K562 (cell line): ENCODE measurements at regions not wholly inside any gene's neighbourhood (a gene's known extent, or its start where the extent isn't known, plus 50 kb on each side); places are given as distances from the start of the nearest gene placed in this dataset.

Source experiments
- RCOR1 ChIP-seq, 2 experiments: IDR thresholded peaks; 2 replicates each; pipeline ENCODE4 v1.6.1; 2012; ENCODE audit warnings: low read depth in 2 of 2, low read length in 2 of 2, borderline replicate concordance in 1 of 2, improper control_type of control experiment in 1 of 2
- TF ChIP-seq, protein P1 (sequence below), 2 experiments: fragments of 450-650 bp; formaldehyde crosslinking in 1 of 2; IDR thresholded peaks; 2 replicates each; pipeline versions ENCODE4 v1.4.0 to v1.6.1; 2014 to 2020; ENCODE audit warnings: mild to moderate bottlenecking in 2 of 2, borderline replicate concordance in 1 of 2, low read depth in 1 of 2

DNA sequence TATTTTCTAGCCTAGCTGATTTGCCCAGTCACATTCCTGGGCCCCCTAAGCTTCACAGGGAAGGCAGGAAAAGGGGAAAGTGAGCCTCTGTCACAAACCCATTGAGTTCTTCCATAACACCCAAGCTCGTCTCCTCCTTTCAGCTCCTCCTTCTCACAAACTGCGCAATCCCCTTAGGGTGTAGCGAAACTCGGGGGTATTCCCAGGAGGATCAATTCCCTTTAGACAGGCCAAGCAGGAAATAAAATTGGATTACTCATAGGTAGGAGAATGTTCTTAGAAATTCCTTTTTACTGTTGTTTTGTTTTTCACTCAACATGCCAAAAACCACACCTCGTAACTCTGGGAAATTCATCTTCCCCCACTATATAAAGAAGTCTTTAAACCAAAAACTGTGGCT lies 139.3 kb downstream of the IRS2 start:
- TF ChIP-seq, protein P1, sequence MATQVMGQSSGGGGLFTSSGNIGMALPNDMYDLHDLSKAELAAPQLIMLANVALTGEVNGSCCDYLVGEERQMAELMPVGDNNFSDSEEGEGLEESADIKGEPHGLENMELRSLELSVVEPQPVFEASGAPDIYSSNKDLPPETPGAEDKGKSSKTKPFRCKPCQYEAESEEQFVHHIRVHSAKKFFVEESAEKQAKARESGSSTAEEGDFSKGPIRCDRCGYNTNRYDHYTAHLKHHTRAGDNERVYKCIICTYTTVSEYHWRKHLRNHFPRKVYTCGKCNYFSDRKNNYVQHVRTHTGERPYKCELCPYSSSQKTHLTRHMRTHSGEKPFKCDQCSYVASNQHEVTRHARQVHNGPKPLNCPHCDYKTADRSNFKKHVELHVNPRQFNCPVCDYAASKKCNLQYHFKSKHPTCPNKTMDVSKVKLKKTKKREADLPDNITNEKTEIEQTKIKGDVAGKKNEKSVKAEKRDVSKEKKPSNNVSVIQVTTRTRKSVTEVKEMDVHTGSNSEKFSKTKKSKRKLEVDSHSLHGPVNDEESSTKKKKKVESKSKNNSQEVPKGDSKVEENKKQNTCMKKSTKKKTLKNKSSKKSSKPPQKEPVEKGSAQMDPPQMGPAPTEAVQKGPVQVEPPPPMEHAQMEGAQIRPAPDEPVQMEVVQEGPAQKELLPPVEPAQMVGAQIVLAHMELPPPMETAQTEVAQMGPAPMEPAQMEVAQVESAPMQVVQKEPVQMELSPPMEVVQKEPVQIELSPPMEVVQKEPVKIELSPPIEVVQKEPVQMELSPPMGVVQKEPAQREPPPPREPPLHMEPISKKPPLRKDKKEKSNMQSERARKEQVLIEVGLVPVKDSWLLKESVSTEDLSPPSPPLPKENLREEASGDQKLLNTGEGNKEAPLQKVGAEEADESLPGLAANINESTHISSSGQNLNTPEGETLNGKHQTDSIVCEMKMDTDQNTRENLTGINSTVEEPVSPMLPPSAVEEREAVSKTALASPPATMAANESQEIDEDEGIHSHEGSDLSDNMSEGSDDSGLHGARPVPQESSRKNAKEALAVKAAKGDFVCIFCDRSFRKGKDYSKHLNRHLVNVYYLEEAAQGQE (IDR thresholded peaks at IDR 0.05; ENCODE audit: borderline replicate concordance) = no peak
- TF ChIP-seq, protein P1 (CRISPR knock-in tag; IDR thresholded peaks at IDR 0.05; ENCODE audit: low read depth) = no peak
- no peak for TF ChIP-seq RCOR1 (IDR thresholded peaks at IDR 0.05; ENCODE audit: borderline replicate concordance in 1 of 2, low read depth in 2 of 2, low read length in 2 of 2)
